PFSK-1 (cell line): ENCODE measurements at regions not wholly inside any gene's neighbourhood (a gene's known extent, or its start where the extent isn't known, plus 50 kb on each side); places are given as distances from the start of the nearest gene placed in this dataset.

ENCODE experiments used
- FOXP2 ChIP-seq: optimal IDR thresholded peaks from 2 replicates; pipeline ENCODE3; 2011; ENCODE audit warnings: borderline replicate concordance, control low read depth, inconsistent platforms; ENCODE audit not compliant: insufficient read depth; ENCODE audit errors: extremely low read length, extremely low read depth
- POLR2AphosphoS5 ChIP-seq: IDR thresholded peaks from 2 replicates; pipeline ENCODE4 v1.6.1; 2012; ENCODE audit warnings: low read depth, mild to moderate bottlenecking, control low read depth, low read length, moderate library complexity
- REST ChIP-seq, 2 experiments: IDR thresholded peaks; 2 replicates each; pipeline versions ENCODE4 v1.6.1 to v1.8.0; 2011 to 2012; ENCODE audit warnings: low read depth in 2 of 2, low read length in 2 of 2, control low read depth in 1 of 2, inconsistent platforms in 1 of 2, mild to moderate bottlenecking in 1 of 2, moderate library complexity in 1 of 2; ENCODE audit not compliant: insufficient read depth in 1 of 2
- SIN3A ChIP-seq: IDR thresholded peaks from 2 replicates; pipeline ENCODE4 v1.6.1; 2012; ENCODE audit warnings: mild to moderate bottlenecking, low read length, moderate library complexity, borderline replicate concordance; ENCODE audit not compliant: insufficient read depth
- TAF1 ChIP-seq: IDR thresholded peaks from 2 replicates; pipeline ENCODE4 v1.6.1; 2012; ENCODE audit warnings: low read length, control low read depth, borderline replicate concordance; ENCODE audit not compliant: insufficient read depth

GRCh38 chr3:72101494-72101893, 316.5 kb upstream of the PROK2 start:
- TF ChIP-seq FOXP2 (no peak), REST (IDR thresholded peaks at IDR 0.05; ENCODE audit: insufficient read depth in 1 of 2, low read depth in 2 of 2, low read length in 2 of 2) (no peak)

GRCh38 chr3:72100601-72101187, 315.7 kb upstream of the PROK2 start:
- TF ChIP-seq SIN3A (no peak), POLR2AphosphoS5 (no peak), FOXP2 (no peak), TAF1 (no peak), REST (IDR thresholded peaks at IDR 0.05; ENCODE audit: insufficient read depth in 1 of 2, low read depth in 2 of 2, low read length in 2 of 2) (no peak)

GRCh38 chr3:72100080-72100511, 315.1 kb upstream of the PROK2 start:
- no peak for TF ChIP-seq SIN3A

- no peak for TF ChIP-seq POLR2AphosphoS5
- TF ChIP-seq TAF1 = no peak
- no peak for TF ChIP-seq FOXP2
- no peak for TF ChIP-seq REST (IDR thresholded peaks at IDR 0.05; ENCODE audit: insufficient read depth in 1 of 2, low read depth in 2 of 2, low read length in 2 of 2)
- no peak for TF ChIP-seq SIN3A
Observed at GRCh38 chr3:72099326-72100079, 314.6 kb upstream of the PROK2 start.

- TF ChIP-seq SIN3A = no peak
- TF ChIP-seq TAF1 = no peak
- no peak for TF ChIP-seq POLR2AphosphoS5
Observed at GRCh38 chr3:72097053-72097452, 312.1 kb upstream of the PROK2 start.

GRCh38 chr3:72095521-72095920, 310.6 kb upstream of the PROK2 start:
- no peak for TF ChIP-seq POLR2AphosphoS5
- no peak for TF ChIP-seq REST (IDR thresholded peaks at IDR 0.05; ENCODE audit: insufficient read depth in 1 of 2, low read depth in 2 of 2, low read length in 2 of 2)
- no peak for TF ChIP-seq FOXP2
- no peak for TF ChIP-seq TAF1
- TF ChIP-seq SIN3A = no peak
